Endothelial cell of umbilical vein (primary cell): ENCODE measurements at regions not wholly inside any gene's neighbourhood (a gene's known extent, or its start where the extent isn't known, plus 50 kb on each side); places are given as distances from the start of the nearest gene placed in this dataset.

Experiments used
- BruUV-seq: library from RNA; stranded (reverse); fragments of 400-500 nt; replicated peaks from 2 replicates; lab custom pipeline; 2021; lab: Mats Ljungman, UMichigan
- CTCF ChIA-PET: fragments of 300-600, 350-600 bp; sonication (Branson Sonifier 250); formaldehyde crosslinking; loops from one replicate; lab custom pipeline; 2021; ENCODE audit warnings: antibody characterized with exemption, inconsistent platforms; lab: Charles Lee
- POLR2A ChIA-PET: fragments of 300-600, 350-600 bp; sonication (Branson Sonifier 250); formaldehyde crosslinking; loops from one replicate; lab custom pipeline; 2021; ENCODE audit warnings: antibody characterized with exemption, inconsistent platforms; lab: Charles Lee
- DNase-seq: peaks from one replicate; pipeline ENCODE4 v3.0.0-alpha.2; 2011; ENCODE audit warnings: low read depth, low spot score
- FAIRE-seq: peaks from 2 replicates; lab custom pipeline; 2011; peaks lifted over from hg19 to GRCh38; lab: Jason Lieb, UNC
- H2AFZ ChIP-seq: 2 replicates; pipeline ENCODE4 v1.6.0; 2012; ENCODE audit warnings: low read depth, low read length, control low read depth, inconsistent platforms
- H3K27ac ChIP-seq: 2 replicates; pipeline ENCODE4 v1.5.1; 2011; ENCODE audit warnings: low read depth, mild to moderate bottlenecking, control low read depth, low read length, moderate library complexity; ENCODE audit not compliant: insufficient read depth
- H3K27me3 ChIP-seq, 2 experiments: 2 replicates each; pipeline versions ENCODE4 v1.6.0 to v1.6.1; 2011; ENCODE audit warnings: low read length in 2 of 2, mixed read lengths in 1 of 2; ENCODE audit not compliant: control insufficient read depth in 2 of 2, insufficient read depth in 2 of 2
- H3K36me3 ChIP-seq, 2 experiments: 2 replicates in 1 of 2; 3 replicates in 1 of 2; pipeline ENCODE4 v1.5.1; 2011; ENCODE audit warnings: low read length in 2 of 2, mild to moderate bottlenecking in 1 of 2, moderate library complexity in 1 of 2; ENCODE audit not compliant: control insufficient read depth in 2 of 2, insufficient read depth in 2 of 2; ENCODE audit errors: extremely low read depth in 1 of 2
- H3K4me1 ChIP-seq: 3 replicates; pipeline ENCODE4 v1.5.1; 2011; ENCODE audit warnings: mild to moderate bottlenecking, low read length; ENCODE audit not compliant: control insufficient read depth, insufficient read depth; ENCODE audit errors: extremely low read depth
- H3K4me2 ChIP-seq: 2 replicates; pipeline ENCODE4 v1.6.1; 2011; ENCODE audit warnings: low read length, control low read depth, mixed read lengths; ENCODE audit not compliant: insufficient read depth
- H3K4me3 ChIP-seq, 3 experiments: fragments of 200-600 bp in 1 of 3; sonication (generic), shearing (Covaris generic) in 1 of 3; replicated peaks in 1 of 3; 2 replicates each; pipeline ENCODE4 v1.5.1; 2011 to 2016; ENCODE audit warnings: control low read depth in 3 of 3, low read length in 3 of 3, mild to moderate bottlenecking in 2 of 3, inconsistent platforms in 1 of 3, low read depth in 1 of 3, moderate library complexity in 1 of 3; ENCODE audit not compliant: insufficient read depth in 1 of 3
- H3K79me2 ChIP-seq: 2 replicates; pipeline ENCODE4 v1.6.0; 2012; ENCODE audit warnings: low read length, inconsistent platforms; ENCODE audit not compliant: control insufficient read depth, insufficient read depth
- H3K9ac ChIP-seq: replicated peaks from 2 replicates; pipeline ENCODE3; 2011; ENCODE audit warnings: low read length, control low read depth; ENCODE audit not compliant: insufficient read depth; ENCODE audit errors: extremely low read depth
- H3K9me1 ChIP-seq: replicated peaks from 3 replicates; pipeline ENCODE4 v1.6.0; 2011; ENCODE audit warnings: mild to moderate bottlenecking, low read length; ENCODE audit not compliant: control insufficient read depth, insufficient read depth; ENCODE audit errors: extremely low read depth
- H3K9me3 ChIP-seq: replicated peaks from 2 replicates; pipeline ENCODE4 v1.5.1; 2012; ENCODE audit warnings: low read length, inconsistent platforms; ENCODE audit not compliant: control insufficient read depth, insufficient read depth
- H4K20me1 ChIP-seq: replicated peaks from 2 replicates; pipeline ENCODE3; 2011; ENCODE audit warnings: mild to moderate bottlenecking, low read length; ENCODE audit not compliant: control insufficient read depth, insufficient read depth; ENCODE audit errors: extremely low read depth
- CTCF ChIP-seq, 2 donors: IDR thresholded peaks; 1 replicate in 1 of 2; 2 replicates in 1 of 2; pipeline ENCODE4 v1.5.1; 2011; ENCODE audit warnings: low read length in 2 of 2, mild to moderate bottlenecking in 2 of 2, moderate library complexity in 2 of 2, control low read depth in 1 of 2, inconsistent platforms in 1 of 2, low read depth in 1 of 2; ENCODE audit not compliant: insufficient read depth in 1 of 2; ENCODE audit errors: extremely low read depth in 1 of 2
- EZH2 ChIP-seq: IDR thresholded peaks from 2 replicates; pipeline ENCODE4 v1.6.1; 2012; ENCODE audit warnings: borderline replicate concordance, low read depth, mild to moderate bottlenecking, moderate library complexity, low read length, inconsistent platforms; ENCODE audit not compliant: severe bottlenecking
- FOS ChIP-seq: IDR thresholded peaks from 2 replicates; pipeline ENCODE4 v1.6.1; 2011; ENCODE audit warnings: mild to moderate bottlenecking, low read length, moderate library complexity, borderline replicate concordance; ENCODE audit not compliant: insufficient read depth
- GATA2 ChIP-seq: IDR thresholded peaks from 2 replicates; pipeline ENCODE4 v1.7.0; 2011; ENCODE audit warnings: low read depth, mild to moderate bottlenecking, moderate library complexity, mixed read lengths, low read length; ENCODE audit not compliant: insufficient read length, insufficient read depth
- JUN ChIP-seq: IDR thresholded peaks from 2 replicates; pipeline ENCODE4 v1.6.1; 2011; ENCODE audit warnings: borderline replicate concordance, low read depth; ENCODE audit not compliant: insufficient read length, insufficient read depth
- MAX ChIP-seq: IDR thresholded peaks from 2 replicates; pipeline ENCODE4 v1.6.1; 2011; ENCODE audit not compliant: insufficient read depth, insufficient read length
- MYC ChIP-seq: IDR thresholded peaks from one replicate; pipeline ENCODE4 v1.6.1; 2011; ENCODE audit warnings: mild to moderate bottlenecking, low read depth, low read length
- POLR2A ChIP-seq: IDR thresholded peaks from 2 replicates; pipeline ENCODE4 v1.6.1; 2012; ENCODE audit warnings: low read depth, mild to moderate bottlenecking, control low read depth, low read length
- POLR2AphosphoS5 ChIP-seq: IDR thresholded peaks from 2 replicates; pipeline ENCODE4 v1.6.1; 2012; ENCODE audit warnings: low read depth, mild to moderate bottlenecking, control low read depth, low read length, moderate library complexity; ENCODE audit not compliant: insufficient read depth
- dilution Hi-C: fragments of 300-500 bp; cut with MboI; formaldehyde crosslinking; loops from one replicate; pipeline ENCODE4 v1.15.0; 2019; ENCODE audit warnings: low sequenced_read_pairs; ENCODE audit not compliant: extremely low pct_ligation_motif_present
- intact Hi-C: fragments of 100-400 bp; cut with micrococcal nuclease; formaldehyde crosslinking; loops from one replicate; pipeline ENCODE4 v1.10.0; 2022

GRCh38 chr1:170252851-170253579 is 107.3 kb downstream of the NTMT2 start:
- no TSS peak for BruUV-seq
- H3K79me2 ChIP-seq = no peaks in the 10 kb centered on the region
- dilution Hi-C loops = no loop called here
- ChIA-PET POLR2A (no interaction called here), CTCF (no interaction called here)
- H3K4me3 ChIP-seq = no peak overlapping the region
- no peak for TF ChIP-seq POLR2AphosphoS5
- TF ChIP-seq GATA2 = no peak
- no peak for TF ChIP-seq POLR2A
- no peak for TF ChIP-seq JUN
- TF ChIP-seq EZH2 = no peak
- TF ChIP-seq CTCF (IDR thresholded peaks at IDR 0.05; ENCODE audit: extremely low read depth in 1 of 2, insufficient read depth in 1 of 2, low read depth in 1 of 2, low read length in 2 of 2) = no peak
- TF ChIP-seq MAX = no peak
- no peak for TF ChIP-seq MYC
- TF ChIP-seq FOS = no peak
- H3K9ac ChIP-seq = no peak overlapping the region
- no peaks in the 10 kb centered on the region for H3K9me3 ChIP-seq
- no peaks in the 10 kb centered on the region for H3K36me3 ChIP-seq
- FAIRE-seq = no peak
- H3K4me2 ChIP-seq = no peak overlapping the region
- H3K4me1 ChIP-seq = no peaks in the 10 kb centered on the region
- intact Hi-C loops = no loop called here
- H3K27ac ChIP-seq = no peak overlapping the region
- H2AFZ ChIP-seq = no peak overlapping the region
- H4K20me1 ChIP-seq = no peaks in the 10 kb centered on the region
- no peaks in the 10 kb centered on the region for H3K9me1 ChIP-seq
- no peaks in the 10 kb centered on the region for H3K27me3 ChIP-seq
- DNase-seq = no peak
